ENCODE measurements at regions not wholly inside any gene's neighbourhood (a gene's known extent, or its start where the extent isn't known, plus 50 kb on each side); places are given as distances from the start of the nearest gene placed in this dataset.
A peak's percentile ranks its signal among the peaks of the same experiment; 100 is the strongest.

DNA sequence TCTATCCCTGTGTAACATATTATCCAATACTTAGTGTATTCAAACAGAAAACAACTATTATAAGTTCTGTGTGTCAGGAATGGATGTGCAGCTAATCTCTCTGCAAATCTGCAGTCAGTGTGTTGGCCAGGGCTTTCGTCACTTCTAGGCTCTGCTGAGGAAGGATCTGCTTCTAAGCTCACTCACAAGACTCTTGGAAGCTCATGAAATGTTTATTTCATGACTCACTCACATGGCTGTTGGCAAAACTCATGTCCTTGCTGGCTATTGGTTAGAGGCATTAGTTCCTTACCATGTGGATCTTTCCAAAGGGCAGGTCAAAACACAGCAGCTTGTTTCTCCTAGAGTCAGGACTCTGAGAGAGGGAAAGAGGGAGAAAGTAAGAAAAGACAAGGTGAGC is 367.4 kb upstream of the SMARCA2 start:
- peaks cover 3% of the 10 kb centered on the region; the same call in 1 of the 2 replicates for H3K27me3 Mint-ChIP-seq (ENCODE audit: insufficient read depth)
- peaks cover 29% of the 10 kb centered on the region for H3K9me3 Mint-ChIP-seq
- H3K27ac Mint-ChIP-seq: no peak overlapping the region
- H3K4me3 Mint-ChIP-seq: no peak overlapping the region
- peak; percentile 8 for DNase-seq
- no peaks in the 10 kb centered on the region for H3K4me1 Mint-ChIP-seq (ENCODE audit: low read depth)
- H3K36me3 Mint-ChIP-seq (ENCODE audit: low read depth): no peaks in the 10 kb centered on the region
- TF ChIP-seq, protein P1, sequence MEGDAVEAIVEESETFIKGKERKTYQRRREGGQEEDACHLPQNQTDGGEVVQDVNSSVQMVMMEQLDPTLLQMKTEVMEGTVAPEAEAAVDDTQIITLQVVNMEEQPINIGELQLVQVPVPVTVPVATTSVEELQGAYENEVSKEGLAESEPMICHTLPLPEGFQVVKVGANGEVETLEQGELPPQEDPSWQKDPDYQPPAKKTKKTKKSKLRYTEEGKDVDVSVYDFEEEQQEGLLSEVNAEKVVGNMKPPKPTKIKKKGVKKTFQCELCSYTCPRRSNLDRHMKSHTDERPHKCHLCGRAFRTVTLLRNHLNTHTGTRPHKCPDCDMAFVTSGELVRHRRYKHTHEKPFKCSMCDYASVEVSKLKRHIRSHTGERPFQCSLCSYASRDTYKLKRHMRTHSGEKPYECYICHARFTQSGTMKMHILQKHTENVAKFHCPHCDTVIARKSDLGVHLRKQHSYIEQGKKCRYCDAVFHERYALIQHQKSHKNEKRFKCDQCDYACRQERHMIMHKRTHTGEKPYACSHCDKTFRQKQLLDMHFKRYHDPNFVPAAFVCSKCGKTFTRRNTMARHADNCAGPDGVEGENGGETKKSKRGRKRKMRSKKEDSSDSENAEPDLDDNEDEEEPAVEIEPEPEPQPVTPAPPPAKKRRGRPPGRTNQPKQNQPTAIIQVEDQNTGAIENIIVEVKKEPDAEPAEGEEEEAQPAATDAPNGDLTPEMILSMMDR (IDR thresholded peaks at IDR 0.05): no peak

DNA sequence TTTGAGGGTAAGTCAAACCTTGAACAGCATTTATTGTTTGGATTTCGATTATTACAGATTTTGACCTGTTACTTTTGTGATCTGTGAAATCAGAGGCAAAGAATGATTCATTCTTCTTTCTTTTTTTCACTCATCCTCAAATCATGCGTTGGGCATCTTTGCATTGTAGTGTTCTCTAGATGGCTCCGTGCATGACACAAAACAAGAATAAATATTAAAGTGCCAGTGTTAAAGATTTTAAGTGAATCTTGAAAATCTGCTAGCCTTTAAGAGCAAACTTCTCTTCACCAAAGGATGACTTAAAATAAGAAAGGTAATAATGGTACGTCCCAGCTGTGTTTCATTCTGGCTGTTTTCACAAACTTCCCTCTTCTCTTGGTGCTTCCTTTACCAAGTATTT is 361.9 kb upstream of the SMARCA2 start:
- Mint-ChIP-seq H3K36me3 (ENCODE audit: low read depth) (no peaks in the 10 kb centered on the region), H3K4me3 (no peak overlapping the region), H3K27me3 (ENCODE audit: insufficient read depth) (peaks cover 3% of the 10 kb centered on the region; the same call in 1 of the 2 replicates), H3K9me3 (peaks cover 30% of the 10 kb centered on the region), H3K4me1 (ENCODE audit: low read depth) (no peaks in the 10 kb centered on the region), H3K27ac (no peak overlapping the region)
- no peak for DNase-seq
- TF ChIP-seq, protein P1 (IDR thresholded peaks at IDR 0.05): no peak

DNA sequence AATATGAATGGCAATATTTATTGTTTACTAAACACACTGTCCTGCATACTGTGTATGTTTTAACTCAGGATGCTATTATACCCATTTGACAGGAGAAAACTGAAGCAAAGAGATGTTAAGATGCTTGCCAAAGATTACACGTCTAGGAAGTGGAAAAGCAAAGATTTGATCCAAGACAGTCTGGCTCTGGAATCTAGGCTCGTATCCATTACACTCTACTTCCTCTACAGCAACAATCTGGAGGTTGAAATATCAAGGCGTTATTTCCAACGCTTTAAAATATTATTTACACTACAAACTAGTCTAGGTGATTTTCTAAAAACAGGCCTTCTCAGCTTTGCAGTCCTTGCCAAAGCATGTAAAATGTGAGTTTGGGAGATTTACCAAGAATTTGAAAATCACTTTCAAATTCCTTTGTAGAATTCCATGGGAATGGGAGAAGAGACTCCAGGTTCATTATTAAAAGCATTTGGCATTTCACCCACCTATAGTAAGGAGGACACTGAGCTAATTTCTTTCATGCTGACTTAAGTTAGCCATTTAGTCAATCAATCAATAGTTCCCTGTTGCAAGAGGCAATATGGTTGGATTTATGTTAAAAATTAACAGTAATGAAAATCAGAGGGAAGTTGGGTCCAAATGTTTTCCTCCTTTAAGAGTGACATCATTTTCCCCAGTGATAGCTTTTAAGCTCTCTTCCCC is 356.3 kb upstream of the SMARCA2 start:
- DNase-seq: no peak
- H3K4me1 Mint-ChIP-seq (ENCODE audit: low read depth): no peaks in the 10 kb centered on the region
- TF ChIP-seq, protein P1 (IDR thresholded peaks at IDR 0.05): no peak
- H3K27me3 Mint-ChIP-seq (ENCODE audit: insufficient read depth): no peaks in the 10 kb centered on the region
- no peak overlapping the region for H3K4me3 Mint-ChIP-seq
- peaks cover 43% of the 10 kb centered on the region for H3K9me3 Mint-ChIP-seq
- H3K36me3 Mint-ChIP-seq (ENCODE audit: low read depth): no peaks in the 10 kb centered on the region
- H3K27ac Mint-ChIP-seq: no peak overlapping the region

DNA sequence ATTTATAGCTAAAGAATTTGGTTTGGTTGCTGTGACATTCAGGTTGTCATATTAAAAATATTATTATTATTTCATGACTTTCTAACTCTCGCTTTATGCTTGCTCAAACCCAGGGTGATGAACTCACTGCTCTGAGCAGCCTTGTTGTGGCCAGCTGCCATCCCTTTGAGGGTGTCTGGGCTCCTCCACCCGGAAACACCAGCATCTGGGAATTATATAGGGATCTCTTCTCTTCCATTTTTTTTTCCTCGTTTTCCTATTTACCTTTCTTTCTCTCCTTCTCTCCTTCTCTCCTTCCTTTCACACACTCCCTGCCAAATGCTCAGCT is 355.8 kb upstream of the SMARCA2 start:
- no peaks in the 10 kb centered on the region for H3K36me3 Mint-ChIP-seq (ENCODE audit: low read depth)
- no peaks in the 10 kb centered on the region for H3K4me1 Mint-ChIP-seq (ENCODE audit: low read depth)
- H3K27ac Mint-ChIP-seq: no peak overlapping the region
- TF ChIP-seq, protein P1 (IDR thresholded peaks at IDR 0.05): no peak
- no peak overlapping the region for H3K4me3 Mint-ChIP-seq
- peaks cover 48% of the 10 kb centered on the region for H3K9me3 Mint-ChIP-seq
- no peaks in the 10 kb centered on the region for H3K27me3 Mint-ChIP-seq (ENCODE audit: insufficient read depth)
- DNase-seq: no peak

DNA sequence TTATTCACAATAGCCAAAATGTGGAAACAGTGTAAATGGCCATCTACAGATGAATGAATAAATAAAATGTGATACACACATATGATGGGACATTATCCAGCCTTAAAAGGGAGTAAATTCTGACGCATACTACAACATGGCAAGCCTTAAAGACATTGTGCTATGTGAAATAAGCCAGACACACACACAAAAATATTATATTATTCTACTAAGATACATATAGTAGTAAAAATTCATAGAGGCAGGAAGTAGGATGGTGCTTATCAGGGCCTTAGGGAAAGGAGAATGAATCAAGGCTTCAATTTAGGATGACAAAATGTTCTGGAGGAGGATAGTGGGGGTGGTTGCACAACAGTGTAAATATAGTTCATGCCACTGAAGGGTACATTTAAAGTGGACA is 346.7 kb upstream of the SMARCA2 start:
- Mint-ChIP-seq H3K9me3 (peaks cover 53% of the 10 kb centered on the region), H3K27ac (no peak overlapping the region), H3K4me3 (no peak overlapping the region), H3K36me3 (ENCODE audit: low read depth) (no peaks in the 10 kb centered on the region; the same call in 1 of the 2 replicates), H3K27me3 (ENCODE audit: insufficient read depth) (no peaks in the 10 kb centered on the region), H3K4me1 (ENCODE audit: low read depth) (no peaks in the 10 kb centered on the region)
- DNase-seq: no peak
- TF ChIP-seq, protein P1 (IDR thresholded peaks at IDR 0.05): no peak
